HFF-Myc (cell line): ENCODE measurements at regions not wholly inside any gene's neighbourhood (a gene's known extent, or its start where the extent isn't known, plus 50 kb on each side); places are given as distances from the start of the nearest gene placed in this dataset.
A peak's percentile ranks its signal among the peaks of the same experiment; 100 is the strongest.

ENCODE experiments used
- DNase-seq: peaks from one replicate; pipeline ENCODE4 v3.0.0-alpha.2; 2011; ENCODE audit warnings: low read depth; ENCODE audit errors: extremely low read depth
- H3K4me3 ChIP-seq: replicated peaks from 2 replicates; pipeline ENCODE4 v1.5.1; 2011; ENCODE audit warnings: low read depth, mild to moderate bottlenecking, control low read depth, low read length
- TF ChIP-seq, protein P1 (sequence below): IDR thresholded peaks from 2 replicates; pipeline ENCODE4 v1.5.1; 2012; ENCODE audit warnings: mild to moderate bottlenecking, low read depth, low read length, control low read depth; ENCODE audit errors: missing control alignments

GRCh38 chr2:60152226-60152833, 401.1 kb downstream of the BCL11A start:
- H3K4me3 ChIP-seq: no peak overlapping the region
- TF ChIP-seq, protein P1, sequence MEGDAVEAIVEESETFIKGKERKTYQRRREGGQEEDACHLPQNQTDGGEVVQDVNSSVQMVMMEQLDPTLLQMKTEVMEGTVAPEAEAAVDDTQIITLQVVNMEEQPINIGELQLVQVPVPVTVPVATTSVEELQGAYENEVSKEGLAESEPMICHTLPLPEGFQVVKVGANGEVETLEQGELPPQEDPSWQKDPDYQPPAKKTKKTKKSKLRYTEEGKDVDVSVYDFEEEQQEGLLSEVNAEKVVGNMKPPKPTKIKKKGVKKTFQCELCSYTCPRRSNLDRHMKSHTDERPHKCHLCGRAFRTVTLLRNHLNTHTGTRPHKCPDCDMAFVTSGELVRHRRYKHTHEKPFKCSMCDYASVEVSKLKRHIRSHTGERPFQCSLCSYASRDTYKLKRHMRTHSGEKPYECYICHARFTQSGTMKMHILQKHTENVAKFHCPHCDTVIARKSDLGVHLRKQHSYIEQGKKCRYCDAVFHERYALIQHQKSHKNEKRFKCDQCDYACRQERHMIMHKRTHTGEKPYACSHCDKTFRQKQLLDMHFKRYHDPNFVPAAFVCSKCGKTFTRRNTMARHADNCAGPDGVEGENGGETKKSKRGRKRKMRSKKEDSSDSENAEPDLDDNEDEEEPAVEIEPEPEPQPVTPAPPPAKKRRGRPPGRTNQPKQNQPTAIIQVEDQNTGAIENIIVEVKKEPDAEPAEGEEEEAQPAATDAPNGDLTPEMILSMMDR: peak; percentile 61
- peak; percentile 2 for DNase-seq

GRCh38 chr2:60149176-60149575, 404.3 kb downstream of the BCL11A start:
- TF ChIP-seq, protein P1: no peak
- no peak overlapping the region for H3K4me3 ChIP-seq
- no peak for DNase-seq

DNA sequence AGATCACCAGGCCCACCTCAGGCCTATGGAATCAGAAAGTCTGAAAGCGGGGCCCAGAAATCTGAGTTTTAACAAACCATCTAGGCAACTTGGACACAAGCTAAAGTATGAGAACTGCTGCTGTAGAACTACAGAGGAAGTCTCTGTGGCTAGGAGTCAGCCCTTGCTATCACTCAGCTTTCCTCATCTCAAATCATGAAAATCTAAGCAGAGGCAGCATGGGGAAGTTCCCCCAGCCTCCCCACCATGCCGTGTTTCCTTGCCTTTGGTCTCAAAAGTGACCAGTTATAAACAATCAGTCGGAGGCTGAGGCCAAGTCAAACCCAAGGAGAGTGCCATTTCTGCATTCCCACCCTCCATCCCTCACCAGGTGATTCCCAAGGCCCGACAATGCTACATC, 404.7 kb downstream of the BCL11A start:
- TF ChIP-seq, protein P1: no peak
- no peak overlapping the region for H3K4me3 ChIP-seq
- DNase-seq: no peak

- DNase-seq: no peak
- TF ChIP-seq, protein P1: no peak
- H3K4me3 ChIP-seq: no peak overlapping the region
Measured at GRCh38 chr2:60140185-60140584, 413.3 kb downstream of the BCL11A start.

GRCh38 chr2:60136913-60137312, 416.5 kb downstream of the BCL11A start:
- TF ChIP-seq, protein P1: no peak
- no peak for DNase-seq
- no peak overlapping the region for H3K4me3 ChIP-seq

DNA sequence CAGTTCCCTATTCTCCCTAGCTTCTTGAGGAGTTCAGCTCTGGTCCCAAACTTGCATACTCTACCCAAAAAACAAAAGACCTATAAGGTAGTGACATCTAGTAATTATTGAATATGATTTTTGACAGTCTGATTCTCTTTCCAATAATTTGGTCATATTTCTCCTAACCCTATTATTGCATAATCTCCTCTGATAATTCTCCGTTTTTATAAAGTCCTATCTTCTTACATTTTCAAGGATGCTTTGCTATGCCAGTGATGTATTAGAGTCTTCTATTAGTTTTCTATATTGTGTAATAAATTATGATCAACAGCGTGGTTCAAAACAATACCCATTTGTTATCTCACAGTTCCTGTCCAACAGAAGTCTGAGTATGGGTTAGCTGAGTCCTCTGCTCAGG, 426.3 kb downstream of the BCL11A start:
- no peak for DNase-seq
- H3K4me3 ChIP-seq: no peak overlapping the region
- TF ChIP-seq, protein P1: no peak
